Psoas muscle (tissue), 7 donors: ENCODE measurements at regions not wholly inside any gene's neighbourhood (a gene's known extent, or its start where the extent isn't known, plus 50 kb on each side); places are given as distances from the start of the nearest gene placed in this dataset.
"Not testable (repeated sequence)": the region's sequence is repeated elsewhere in the genome, so short reads cannot be mapped to it uniquely, and the experiment has no call there.

Experiments
- ATAC-seq, 4 donors: fragments of 200-7000 bp; cut with Tn5 transposase; one replicate each; pipeline ENCODE4 v1.9.1; 2020; ENCODE audit warnings: moderate library complexity in 3 of 4, mild to moderate bottlenecking in 2 of 4
- DNase-seq, 2 donors: peaks; one replicate each; pipeline ENCODE4 v3.0.0-alpha.2; 2020
- H3K27ac ChIP-seq: fragments of 200-600 bp; one replicate; pipeline ENCODE4 v1.8.0; 2022
- H3K27me3 ChIP-seq, 3 donors: fragments of 200-600 bp in 1 of 3; one replicate each; pipeline versions ENCODE4 v1.6.1 to v1.8.0; 2013 to 2022; ENCODE audit warnings: low read length in 2 of 3, mild to moderate bottlenecking in 2 of 3, moderate library complexity in 1 of 3; ENCODE audit not compliant: insufficient read depth in 3 of 3
- H3K36me3 ChIP-seq, 2 donors: fragments of 200-600 bp in 1 of 2; one replicate each; pipeline versions ENCODE4 v1.6.1 to v1.8.0; 2013 to 2022; ENCODE audit warnings: low read depth in 1 of 2, mild to moderate bottlenecking in 1 of 2, moderate library complexity in 1 of 2; ENCODE audit not compliant: insufficient read depth in 1 of 2
- H3K4me1 ChIP-seq: fragments of 200-600 bp; one replicate; pipeline ENCODE4 v1.8.0; 2022
- H3K4me3 ChIP-seq: fragments of 200-600 bp; one replicate; pipeline ENCODE4 v1.8.0; 2022; ENCODE audit warnings: mild to moderate bottlenecking
- H3K9me3 ChIP-seq: fragments of 200-600 bp; one replicate; pipeline ENCODE4 v1.8.0; 2022
- WGBS, 3 donors: extraction: QIAGEN DNeasy Blood & Tissue Kit; methylation state at CpG; one replicate each; pipeline versions ENCODE4 v1.1.6 to v1.1.7; 2013; 5-methylcytosine and 5-hydroxymethylcytosine counted together
- intact Hi-C, 2 donors: fragments of 100-400 bp; cut with DNase I; formaldehyde crosslinking; loops; one replicate each; pipeline versions ENCODE4 v1.11.0 to v1.14.2; 2022
- TF ChIP-seq, protein P1 (sequence below): fragments of 200-600 bp; IDR thresholded peaks from one replicate; pipeline ENCODE4 v1.8.0; 2022; ENCODE audit warnings: antibody characterized with exemption
- donor health status: healthy with polysubstance abuse.
- donor health status: DM: no; HTN: no; CAD: no; lungs with moderate emphysema.
- donor health status: Bipolar disorder and iron deficiency.
- donor health status: healthy.
- donor health status: DM: yes; HTN: yes; CAD: no.
- donor health status: DM: no; HTN: no; CAD: no.
- donor health status: DM: yes; HTN: yes; CAD: no.

DNA sequence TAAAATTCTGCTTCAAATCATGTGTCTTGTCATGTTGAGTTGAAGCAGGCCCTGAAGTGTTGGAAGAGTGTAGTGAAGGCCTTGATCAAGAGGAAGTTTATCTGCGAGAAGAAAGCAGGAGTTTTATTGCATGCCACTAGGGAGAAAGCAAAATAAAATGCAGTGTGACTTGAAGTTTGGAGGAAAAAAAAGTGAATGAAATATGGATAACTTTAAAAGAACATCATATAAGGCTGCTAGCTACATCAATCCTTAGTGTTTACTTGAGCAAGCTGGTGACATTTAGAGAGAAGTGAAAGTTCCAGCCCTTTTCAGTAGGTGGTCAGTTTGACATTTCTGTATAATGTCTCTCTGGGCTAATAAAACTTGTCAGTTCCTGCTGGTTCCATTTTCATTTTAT lies 841.1 kb downstream of the TMTC2 start:
- TF ChIP-seq, protein P1, sequence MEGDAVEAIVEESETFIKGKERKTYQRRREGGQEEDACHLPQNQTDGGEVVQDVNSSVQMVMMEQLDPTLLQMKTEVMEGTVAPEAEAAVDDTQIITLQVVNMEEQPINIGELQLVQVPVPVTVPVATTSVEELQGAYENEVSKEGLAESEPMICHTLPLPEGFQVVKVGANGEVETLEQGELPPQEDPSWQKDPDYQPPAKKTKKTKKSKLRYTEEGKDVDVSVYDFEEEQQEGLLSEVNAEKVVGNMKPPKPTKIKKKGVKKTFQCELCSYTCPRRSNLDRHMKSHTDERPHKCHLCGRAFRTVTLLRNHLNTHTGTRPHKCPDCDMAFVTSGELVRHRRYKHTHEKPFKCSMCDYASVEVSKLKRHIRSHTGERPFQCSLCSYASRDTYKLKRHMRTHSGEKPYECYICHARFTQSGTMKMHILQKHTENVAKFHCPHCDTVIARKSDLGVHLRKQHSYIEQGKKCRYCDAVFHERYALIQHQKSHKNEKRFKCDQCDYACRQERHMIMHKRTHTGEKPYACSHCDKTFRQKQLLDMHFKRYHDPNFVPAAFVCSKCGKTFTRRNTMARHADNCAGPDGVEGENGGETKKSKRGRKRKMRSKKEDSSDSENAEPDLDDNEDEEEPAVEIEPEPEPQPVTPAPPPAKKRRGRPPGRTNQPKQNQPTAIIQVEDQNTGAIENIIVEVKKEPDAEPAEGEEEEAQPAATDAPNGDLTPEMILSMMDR = no peak
- H3K27ac ChIP-seq = no peak overlapping the region
- no peak overlapping the region for H3K4me3 ChIP-seq
- H3K9me3 ChIP-seq = no peaks in the 10 kb centered on the region
- no peak for DNase-seq
- H3K4me1 ChIP-seq = no peaks in the 10 kb centered on the region
- 54 to 72% (median 63%) methylated on average over 1 of the region's 1 CpG for WGBS, 3 donors
- H3K27me3 ChIP-seq = no peaks in the 10 kb centered on the region
- no peaks in the 10 kb centered on the region for H3K36me3 ChIP-seq
- intact Hi-C loops = no loop called here
- ATAC-seq = no peak

DNA sequence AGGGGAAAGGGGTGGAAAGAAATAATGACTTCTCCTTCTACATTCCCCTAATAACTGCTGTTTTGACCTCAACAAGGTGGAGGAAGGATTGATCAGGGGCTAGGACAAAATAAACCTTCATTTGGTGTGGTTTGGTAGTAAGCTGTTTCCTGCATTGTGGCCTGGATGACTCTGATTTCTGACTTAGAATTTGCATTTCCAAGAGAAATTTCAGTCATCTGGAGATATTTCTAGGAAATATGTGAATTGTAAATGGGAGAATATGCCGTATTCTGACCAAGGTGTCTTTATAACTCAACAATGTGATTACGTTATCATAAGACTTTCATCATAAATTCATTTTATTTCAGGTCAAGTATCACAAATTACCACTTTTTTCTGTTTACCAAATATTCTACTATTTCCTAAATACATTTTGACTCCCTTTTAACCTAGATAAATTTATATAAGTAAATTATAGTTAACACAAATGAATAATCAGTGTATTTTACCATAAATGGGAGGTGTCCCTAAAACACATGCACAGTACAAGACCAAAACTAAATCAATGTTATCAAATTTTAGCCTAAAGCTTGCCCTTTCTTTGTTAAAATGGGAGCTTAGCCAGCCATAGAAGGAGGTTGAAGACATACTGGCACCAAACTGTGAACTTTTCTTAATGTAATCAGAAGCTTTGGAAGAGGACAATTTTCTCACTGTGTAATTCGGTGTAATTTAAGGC lies 828.8 kb downstream of the TMTC2 start:
- intact Hi-C loops = no loop called here
- TF ChIP-seq, protein P1 = no peak
- Histone ChIP-seq H3K9me3 (no peaks in the 10 kb centered on the region), H3K27ac (no peak overlapping the region), H3K27me3 (no peaks in the 10 kb centered on the region), H3K4me1 (no peaks in the 10 kb centered on the region), H3K36me3 (no peaks in the 10 kb centered on the region), H3K4me3 (no peak overlapping the region)
- WGBS, 3 donors = 77 to 85% (median 85%) methylated on average over 3 of the region's 3 CpGs
- DNase-seq = no peak
- ATAC-seq = no peak

DNA sequence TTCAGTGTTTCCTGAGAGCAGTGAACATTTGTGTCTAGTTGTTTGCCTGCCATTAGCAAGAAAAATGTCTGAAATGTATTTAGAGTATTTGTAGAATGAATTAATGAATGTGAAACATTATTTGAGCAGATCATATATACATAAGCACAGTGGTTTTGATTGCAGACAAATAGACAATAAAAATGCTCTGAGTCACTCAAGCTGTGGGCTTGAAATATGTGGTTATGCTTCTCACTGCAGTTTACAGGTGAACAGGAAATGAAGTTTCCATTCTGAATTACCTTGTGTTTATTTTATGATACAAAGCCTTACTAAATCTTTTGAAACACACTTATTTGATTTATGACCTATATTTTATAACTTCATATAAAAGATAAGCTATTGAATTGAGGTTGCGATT lies 827.7 kb downstream of the TMTC2 start:
- ATAC-seq (no peak), DNase-seq (no peak)
- Histone ChIP-seq H3K9me3 (no peaks in the 10 kb centered on the region), H3K4me3 (no peak overlapping the region), H3K4me1 (no peaks in the 10 kb centered on the region), H3K27ac (no peak overlapping the region), H3K27me3 (no peaks in the 10 kb centered on the region), H3K36me3 (no peaks in the 10 kb centered on the region)
- TF ChIP-seq, protein P1 = no peak
- intact Hi-C loops = no loop called here
- whole genome bisulfite sequencing, 3 donors = 94 to 95% (median 94%) methylated on average over 1 of the region's 1 CpG

DNA sequence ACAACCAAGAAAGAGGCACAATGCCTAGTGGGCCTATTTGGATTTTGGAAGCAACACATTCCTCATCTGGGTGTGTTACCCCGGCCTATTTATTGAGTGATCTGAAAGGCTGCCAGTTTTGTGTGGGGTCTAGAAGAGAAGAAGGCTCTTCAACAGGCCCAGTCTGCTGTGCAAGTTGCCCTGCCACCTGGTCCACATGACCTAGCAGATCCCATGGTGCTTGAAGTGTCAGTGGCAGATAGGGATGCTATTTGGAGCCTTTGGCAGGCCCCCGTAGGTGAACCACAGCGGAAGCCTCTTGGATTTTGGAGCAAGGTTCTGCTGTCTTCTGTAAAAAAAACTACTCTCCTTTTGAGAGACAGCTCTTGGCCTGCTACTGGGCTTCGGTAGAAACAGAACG lies 820.1 kb downstream of the TMTC2 start:
- DNase-seq (no peak), ATAC-seq (no peak)
- TF ChIP-seq, protein P1 = no peak
- intact Hi-C loops = no loop called here
- Histone ChIP-seq H3K9me3 (no peaks in the 10 kb centered on the region), H3K4me1 (no peaks in the 10 kb centered on the region), H3K27ac (no peak overlapping the region), H3K4me3 (no peak overlapping the region), H3K36me3 (no peaks in the 10 kb centered on the region), H3K27me3 (no peaks in the 10 kb centered on the region)
- 93 to 94% (median 93%) methylated on average over 5 of the region's 5 CpGs for WGBS, 3 donors

DNA sequence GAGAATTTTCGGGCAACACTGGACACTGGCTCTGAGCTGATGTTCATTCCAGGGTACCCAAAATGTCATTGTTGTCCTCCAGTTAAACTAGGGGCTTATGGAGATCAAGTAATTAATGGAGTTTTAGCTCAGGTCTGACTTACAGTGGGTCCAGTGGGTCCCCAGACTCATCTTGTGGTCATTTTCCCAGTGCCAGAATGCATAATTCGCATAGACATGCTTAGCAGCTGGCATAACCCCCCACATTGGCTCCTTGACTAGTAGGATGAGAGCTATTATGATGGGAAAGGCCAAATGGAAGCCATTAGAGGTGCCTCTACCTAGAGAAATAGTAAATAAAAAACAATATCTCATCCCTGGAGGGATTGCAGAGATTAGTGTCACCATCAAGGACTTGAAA lies 818.9 kb downstream of the TMTC2 start:
- H3K9me3 ChIP-seq = no peaks in the 10 kb centered on the region
- H3K27ac ChIP-seq = no peak overlapping the region
- H3K27me3 ChIP-seq = no peaks in the 10 kb centered on the region
- DNase-seq (no peak), ATAC-seq (no peak)
- TF ChIP-seq, protein P1 = no peak
- H3K4me3 ChIP-seq = no peak overlapping the region
- 75 to 85% (median 84%) methylated on average over 2 of the region's 2 CpGs for WGBS, 3 donors
- H3K36me3 ChIP-seq = no peaks in the 10 kb centered on the region
- intact Hi-C loops = no loop called here
- H3K4me1 ChIP-seq = no peaks in the 10 kb centered on the region

DNA sequence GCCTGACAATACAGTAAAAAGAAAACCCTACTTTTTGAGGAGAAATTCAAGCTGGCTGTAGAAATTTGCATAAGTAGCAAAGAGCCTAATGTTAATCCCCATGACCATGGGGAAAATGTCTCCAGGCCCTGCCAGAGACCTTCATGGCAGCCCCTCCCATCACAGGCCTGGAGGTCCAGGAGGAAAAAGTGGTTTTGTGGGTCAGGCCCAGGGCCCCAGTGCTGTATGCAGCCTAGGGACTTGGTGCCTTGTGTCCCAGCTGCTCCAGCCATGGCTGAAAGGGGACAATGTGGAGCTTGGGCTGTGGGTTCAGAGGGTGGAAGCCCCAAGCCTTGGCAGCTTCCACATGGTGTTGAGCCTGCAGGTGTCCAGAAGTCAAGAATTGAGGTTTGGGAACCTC lies 813.2 kb downstream of the TMTC2 start:
- H3K4me3 ChIP-seq, ATAC-seq, H3K9me3 ChIP-seq, H3K36me3 ChIP-seq, intact Hi-C loops, H3K4me1 ChIP-seq, H3K27ac ChIP-seq, H3K27me3 ChIP-seq, DNase-seq: not testable (repeated sequence)
